HCT116 (cell line): ENCODE measurements at regions not wholly inside any gene's neighbourhood (a gene's known extent, or its start where the extent isn't known, plus 50 kb on each side); places are given as distances from the start of the nearest gene placed in this dataset.
"Not testable (repeated sequence)": the region's sequence is repeated elsewhere in the genome, so short reads cannot be mapped to it uniquely, and the experiment has no call there.

ENCODE experiments used
- ATAC-seq: fragments of 200-7000 bp; cut with Tn5 transposase; 2 replicates; pipeline ENCODE4 v1.9.1; 2020; ENCODE audit warnings: mild to moderate bottlenecking, moderate library complexity
- BruUV-seq: library from RNA; stranded (reverse); fragments of 400-500 nt; replicated peaks from 2 replicates; lab custom pipeline; 2021; lab: Mats Ljungman, UMichigan
- CTCF ChIA-PET: fragments of 300-600 bp; sonication (Branson Sonifier 250); formaldehyde crosslinking; loops from one replicate; lab custom pipeline; 2021; ENCODE audit warnings: antibody characterized with exemption; lab: Charles Lee
- POLR2A ChIA-PET: fragments of 300-600, 350-600 bp; sonication (Branson Sonifier 250); formaldehyde crosslinking; loops from one replicate; lab custom pipeline; 2021; ENCODE audit warnings: antibody characterized with exemption; lab: Charles Lee
- RAD21 ChIA-PET, 2 experiments: fragments of 300-600 bp; sonication (Branson Sonifier 250); formaldehyde crosslinking; loops; one replicate each; lab custom pipeline; 2023; ENCODE audit warnings: low total read pairs in 2 of 2; ENCODE audit not compliant: uncharacterized antibody in 2 of 2, unreplicated experiment in 2 of 2, low non-redundant PET in 1 of 2; lab: Charles Lee
- DNase-seq: peaks from one replicate; pipeline ENCODE4 v3.0.0-alpha.2; 2010; ENCODE audit warnings: low read depth, low spot score
- H2AFZ ChIP-seq: fragments of 200-600 bp; shearing (Covaris generic), sonication (generic); 2 replicates; pipeline ENCODE4 v1.6.1; 2017; ENCODE audit warnings: low read depth, mixed run types, mixed read lengths, antibody characterized with exemption, low read length; ENCODE audit not compliant: poor library complexity, severe bottlenecking
- H3K27ac ChIP-seq: 2 replicates; pipeline ENCODE4 v1.5.1; 2012; ENCODE audit warnings: low read depth, low read length
- H3K27me3 ChIP-seq: fragments of 200-600 bp; sonication (generic); 2 replicates; pipeline ENCODE4 v1.6.1; 2016; ENCODE audit warnings: mixed run types, low read length, mixed read lengths; ENCODE audit not compliant: insufficient read depth
- H3K36me3 ChIP-seq, 2 experiments: fragments of 200-500 bp in 1 of 2; fragments of 200-600 bp in 1 of 2; sonication (Bioruptor generic) in 1 of 2; sonication (generic) in 1 of 2; 2 replicates each; pipeline versions ENCODE4 v1.5.1 to v1.6.1; 2014 to 2016; ENCODE audit warnings: low read length in 2 of 2, inconsistent platforms in 1 of 2, mixed read lengths in 1 of 2, mixed run types in 1 of 2; ENCODE audit not compliant: insufficient read depth in 2 of 2, control insufficient read depth in 1 of 2
- H3K4me1 ChIP-seq, 2 experiments: fragments of 200-600 bp in 1 of 2; sonication (generic) in 1 of 2; 2 replicates each; pipeline versions ENCODE4 v1.5.1 to v1.6.1; 2012 to 2017; ENCODE audit warnings: low read length in 2 of 2, inconsistent platforms in 1 of 2, mild to moderate bottlenecking in 1 of 2, mixed read lengths in 1 of 2, mixed run types in 1 of 2, moderate library complexity in 1 of 2; ENCODE audit not compliant: insufficient read depth in 2 of 2, control insufficient read depth in 1 of 2
- H3K4me2 ChIP-seq: fragments of 200-600 bp; sonication (generic); 2 replicates; pipeline ENCODE4 v1.6.1; 2017; ENCODE audit warnings: mixed run types, low read length, mixed read lengths
- H3K4me3 ChIP-seq, 2 experiments: fragments of 200-600 bp in 1 of 2; sonication (generic) in 1 of 2; replicated peaks in 1 of 2; 2 replicates each; pipeline ENCODE4 v1.5.1; 2011 to 2016; ENCODE audit warnings: low read length in 2 of 2, control low read depth in 1 of 2, low read depth in 1 of 2, mild to moderate bottlenecking in 1 of 2, mixed read lengths in 1 of 2, mixed run types in 1 of 2
- H3K79me2 ChIP-seq: fragments of 200-600 bp; sonication (generic); 2 replicates; pipeline ENCODE4 v1.6.1; 2017; ENCODE audit warnings: mild to moderate bottlenecking, mixed run types, low read length, moderate library complexity, mixed read lengths; ENCODE audit not compliant: insufficient read depth
- H3K9ac ChIP-seq: fragments of 200-600 bp; sonication (generic); 2 replicates; pipeline ENCODE4 v1.6.1; 2016; ENCODE audit warnings: low read length, mixed read lengths
- H3K9me2 ChIP-seq: fragments of 200-600 bp; sonication (generic), shearing (Covaris generic); 2 replicates; pipeline ENCODE4 v1.6.1; 2017; ENCODE audit warnings: mixed run types, mild to moderate bottlenecking, moderate library complexity; ENCODE audit not compliant: insufficient read depth
- H3K9me3 ChIP-seq, 2 experiments: fragments of 200-500 bp in 1 of 2; fragments of 200-600 bp in 1 of 2; sonication (Bioruptor generic) in 1 of 2; sonication (generic) in 1 of 2; 2 replicates each; pipeline ENCODE4 v1.6.1; 2014 to 2017; ENCODE audit warnings: low read length in 2 of 2, mixed read lengths in 2 of 2, inconsistent platforms in 1 of 2, low read depth in 1 of 2, mild to moderate bottlenecking in 1 of 2, mixed run types in 1 of 2, moderate library complexity in 1 of 2; ENCODE audit not compliant: control insufficient read depth in 1 of 2, insufficient read depth in 1 of 2
- H4K20me1 ChIP-seq: fragments of 200-600 bp; sonication (generic), shearing (Covaris generic); 2 replicates; pipeline ENCODE4 v1.6.1; 2017; ENCODE audit warnings: mixed run types, mild to moderate bottlenecking, moderate library complexity; ENCODE audit not compliant: insufficient read depth
- CEBPB ChIP-seq: IDR thresholded peaks from 2 replicates; pipeline ENCODE4 v1.6.1; 2012; ENCODE audit warnings: low read depth
- EZH2 ChIP-seq: fragments of 200-600 bp; sonication (generic); IDR thresholded peaks from 2 replicates; pipeline ENCODE4 v1.6.1; 2017; ENCODE audit warnings: antibody characterized with exemption, mixed run types
- FOSL1 ChIP-seq: IDR thresholded peaks from 2 replicates; pipeline ENCODE4 v1.6.1; 2012; ENCODE audit warnings: low read depth
- MAX ChIP-seq: IDR thresholded peaks from 2 replicates; pipeline ENCODE4 v1.6.1; 2012
- RAD21 ChIP-seq: IDR thresholded peaks from 2 replicates; pipeline ENCODE4 v1.6.1; 2012; ENCODE audit warnings: low read depth, mild to moderate bottlenecking
- SP1 ChIP-seq: IDR thresholded peaks from 2 replicates; pipeline ENCODE4 v1.6.1; 2012; ENCODE audit warnings: low read depth
- TCF7L2 ChIP-seq: IDR thresholded peaks from 2 replicates; pipeline ENCODE4 v1.7.0; 2011; ENCODE audit warnings: borderline replicate concordance, inconsistent platforms; ENCODE audit not compliant: insufficient read depth, insufficient read length; ENCODE audit errors: extremely low read depth
- ZBTB33 ChIP-seq: IDR thresholded peaks from 2 replicates; pipeline ENCODE4 v1.6.1; 2011; ENCODE audit warnings: mild to moderate bottlenecking, low read length, moderate library complexity; ENCODE audit not compliant: insufficient replicate concordance; ENCODE audit errors: extremely low read depth
- intact Hi-C: fragments of 100-400 bp; cut with micrococcal nuclease; formaldehyde crosslinking; loops from 2 replicates; pipeline ENCODE4 v1.10.0; 2022

- TF ChIP-seq ZBTB33 (no peak), CEBPB (no peak), SP1 (no peak), RAD21 (no peak), FOSL1 (no peak), TCF7L2 (no peak), MAX (no peak), EZH2 (no peak)
These were observed 218.9 kb downstream of the NAP1L3 start (continued) for GRCh38 chrX:93454509-93454908.

GRCh38 chrX:93434721-93435120, 238.7 kb downstream of the NAP1L3 start:
- H2AFZ ChIP-seq, H3K9me2 ChIP-seq, H3K27me3 ChIP-seq, CTCF ChIA-PET, RAD21 ChIA-PET, H3K79me2 ChIP-seq, H3K9me3 ChIP-seq, ATAC-seq, H3K36me3 ChIP-seq, H3K4me2 ChIP-seq, POLR2A ChIA-PET, H3K27ac ChIP-seq, H3K4me1 ChIP-seq, DNase-seq, H3K4me3 ChIP-seq, intact Hi-C loops, BruUV-seq, H3K9ac ChIP-seq, H4K20me1 ChIP-seq: not testable (repeated sequence)
